Upper lobe of left lung (tissue), 6 donors: ENCODE measurements at regions not wholly inside any gene's neighbourhood (a gene's known extent, or its start where the extent isn't known, plus 50 kb on each side); places are given as distances from the start of the nearest gene placed in this dataset.

ENCODE experiments used
- ATAC-seq, 2 donors: fragments of 200-7000 bp; cut with Tn5 transposase; one replicate each; pipeline ENCODE4 v1.9.1; 2022; ENCODE audit warnings: mild to moderate bottlenecking in 2 of 2, moderate library complexity in 2 of 2; ENCODE audit not compliant: low FRiP score in 2 of 2
- DNase-seq, 2 donors: peaks; one replicate each; pipeline ENCODE4 v3.0.0-alpha.2; 2019 to 2020
- H3K27ac ChIP-seq, 4 donors: fragments of 200-600 bp; sonication (generic); one replicate each; pipeline ENCODE4 v1.5.1; 2016 to 2019
- H3K27me3 ChIP-seq, 4 donors: fragments of 200-600 bp; sonication (generic); one replicate each; pipeline ENCODE4 v1.5.1; 2017 to 2019
- H3K36me3 ChIP-seq, 4 donors: fragments of 200-600 bp; sonication (generic); one replicate each; pipeline ENCODE4 v1.5.1; 2016 to 2019
- H3K4me1 ChIP-seq, 4 donors: fragments of 200-600 bp; sonication (generic); one replicate each; pipeline ENCODE4 v1.5.1; 2018 to 2019
- H3K4me3 ChIP-seq, 4 donors: fragments of 200-600 bp; sonication (generic); one replicate each; pipeline ENCODE4 v1.5.1; 2017 to 2019; ENCODE audit warnings: mild to moderate bottlenecking in 2 of 4, moderate library complexity in 1 of 4
- H3K9me3 ChIP-seq, 4 donors: fragments of 200-600 bp; sonication (generic); one replicate each; pipeline ENCODE4 v1.5.1; 2018 to 2019
- CTCF ChIP-seq, 6 experiments: fragments of 450-650 bp in 4 of 6; fragments of 200-600 bp in 2 of 6; sonication (generic) in 2 of 6; IDR thresholded peaks; one replicate each; pipeline ENCODE4 v1.5.1; 2016 to 2019; ENCODE audit warnings: antibody characterized with exemption in 6 of 6
- EP300 ChIP-seq, 4 donors: sonication (generic); formaldehyde crosslinking; IDR thresholded peaks; one replicate each; pipeline ENCODE4 v1.5.1; 2017; ENCODE audit warnings: antibody characterized with exemption in 4 of 4, control low read depth in 2 of 4
- POLR2A ChIP-seq, 4 donors: fragments of 450-650 bp; IDR thresholded peaks; one replicate each; pipeline ENCODE4 v1.5.1; 2016 to 2017; ENCODE audit warnings: antibody characterized with exemption in 4 of 4, mild to moderate bottlenecking in 2 of 4
- POLR2AphosphoS5 ChIP-seq, 2 donors: sonication (generic); formaldehyde crosslinking; IDR thresholded peaks; one replicate each; pipeline ENCODE4 v1.5.1; 2017; ENCODE audit warnings: antibody characterized with exemption in 2 of 2
- WGBS, 2 donors: methylation state at CpG; one replicate each; pipeline ENCODE4 v1.1.5; 2017 to 2018; 5-methylcytosine and 5-hydroxymethylcytosine counted together
- donor health status: DM: no; HTN: no; CAD: no; lungs with moderate emphysema.
- donor health status: DM: no; HTN: yes; CAD: no; lungs with severe emphysema.

- DNase-seq (no peak), ATAC-seq (no peak)
- no peaks in the 10 kb centered on the region for H3K9me3 ChIP-seq
- H3K4me3 ChIP-seq, result no peak overlapping the region
- no peaks in the 10 kb centered on the region for H3K36me3 ChIP-seq
- TF ChIP-seq EP300 (IDR thresholded peaks at IDR 0.05) (no peak), CTCF (IDR thresholded peaks at IDR 0.05) (no peak), POLR2A (IDR thresholded peaks at IDR 0.05) (no peak), POLR2AphosphoS5 (IDR thresholded peaks at IDR 0.05) (no peak)
- 64 to 75% methylated on average over 7 of the region's 7 CpGs for WGBS, 2 donors
- no peak overlapping the region for H3K27ac ChIP-seq
- no peaks in the 10 kb centered on the region for H3K27me3 ChIP-seq
- peaks cover 0 to 9% (median 6%) of the 10 kb centered on the region in 4 donors for H3K4me1 ChIP-seq
Measured at GRCh38 chr2:65919550-65920188, 487.3 kb upstream of the SPRED2 start.

- H3K27me3 ChIP-seq, result no peaks in the 10 kb centered on the region
- H3K27ac ChIP-seq, result no peak overlapping the region
- H3K4me1 ChIP-seq, result peaks cover 0 to 9% (median 6%) of the 10 kb centered on the region in 4 donors
- H3K36me3 ChIP-seq, result no peaks in the 10 kb centered on the region
- H3K9me3 ChIP-seq, result no peaks in the 10 kb centered on the region
- DNase-seq, result no peak
- TF ChIP-seq EP300 (IDR thresholded peaks at IDR 0.05), result no peak
- TF ChIP-seq CTCF (IDR thresholded peaks at IDR 0.05), result peak in 1 of 6 experiments; percentile 22
- no peak overlapping the region for H3K4me3 ChIP-seq
- no peak for ATAC-seq
- 44 to 63% methylated on average over 3 of the region's 3 CpGs for WGBS, 2 donors
Measured at GRCh38 chr2:65918760-65919187, 486.4 kb upstream of the SPRED2 start.

- H3K9me3 ChIP-seq, result no peaks in the 10 kb centered on the region
- 94 to 95% methylated on average over 2 of the region's 2 CpGs for WGBS, 2 donors
- no peaks in the 10 kb centered on the region for H3K27me3 ChIP-seq
- DNase-seq, result no peak
- no peak for ATAC-seq
- H3K27ac ChIP-seq, result no peak overlapping the region
- no peak for TF ChIP-seq CTCF (IDR thresholded peaks at IDR 0.05)
- TF ChIP-seq POLR2AphosphoS5 (IDR thresholded peaks at IDR 0.05), result no peak
- TF ChIP-seq POLR2A (IDR thresholded peaks at IDR 0.05), result no peak
- no peak for TF ChIP-seq EP300 (IDR thresholded peaks at IDR 0.05)
- no peak overlapping the region for H3K4me3 ChIP-seq
- no peaks in the 10 kb centered on the region for H3K36me3 ChIP-seq
- H3K4me1 ChIP-seq, result peaks cover 0 to 9% (median 6%) of the 10 kb centered on the region in 4 donors
Measured at GRCh38 chr2:65917986-65918385, 485.6 kb upstream of the SPRED2 start.

DNA sequence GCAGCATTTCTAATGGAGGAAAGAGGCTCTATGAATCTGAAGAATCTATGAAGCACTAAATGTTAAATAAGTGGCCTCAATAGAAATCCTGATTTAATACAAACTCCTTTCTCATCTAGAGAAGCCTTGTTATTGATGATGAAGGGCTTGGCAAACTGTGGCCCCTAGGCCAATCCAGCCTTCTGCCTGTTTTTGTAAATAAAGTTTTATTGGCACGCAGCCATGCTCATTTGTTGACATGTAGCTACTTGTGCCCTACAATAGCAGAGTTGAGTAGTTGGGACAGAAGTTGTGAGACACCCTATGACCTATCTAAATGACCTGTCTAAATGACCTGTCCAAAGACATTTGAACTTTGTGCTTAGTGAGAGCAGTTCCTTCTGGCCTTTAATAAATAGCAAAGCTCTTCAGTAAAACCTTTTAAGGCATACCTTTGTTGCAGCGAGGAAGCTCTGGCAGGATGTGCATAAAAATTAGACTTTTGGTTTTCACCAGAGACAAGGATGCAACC, 484.4 kb upstream of the SPRED2 start:
- no peaks in the 10 kb centered on the region for H3K4me1 ChIP-seq
- 84 to 92% methylated on average over 2 of the region's 2 CpGs for WGBS, 2 donors
- no peak overlapping the region for H3K4me3 ChIP-seq
- ATAC-seq (no peak), DNase-seq (no peak)
- no peak overlapping the region for H3K27ac ChIP-seq
- no peaks in the 10 kb centered on the region for H3K9me3 ChIP-seq
- TF ChIP-seq POLR2A (IDR thresholded peaks at IDR 0.05) (no peak), EP300 (IDR thresholded peaks at IDR 0.05) (no peak), POLR2AphosphoS5 (IDR thresholded peaks at IDR 0.05) (no peak), CTCF (IDR thresholded peaks at IDR 0.05) (no peak)
- no peaks in the 10 kb centered on the region for H3K27me3 ChIP-seq
- no peaks in the 10 kb centered on the region for H3K36me3 ChIP-seq

DNA sequence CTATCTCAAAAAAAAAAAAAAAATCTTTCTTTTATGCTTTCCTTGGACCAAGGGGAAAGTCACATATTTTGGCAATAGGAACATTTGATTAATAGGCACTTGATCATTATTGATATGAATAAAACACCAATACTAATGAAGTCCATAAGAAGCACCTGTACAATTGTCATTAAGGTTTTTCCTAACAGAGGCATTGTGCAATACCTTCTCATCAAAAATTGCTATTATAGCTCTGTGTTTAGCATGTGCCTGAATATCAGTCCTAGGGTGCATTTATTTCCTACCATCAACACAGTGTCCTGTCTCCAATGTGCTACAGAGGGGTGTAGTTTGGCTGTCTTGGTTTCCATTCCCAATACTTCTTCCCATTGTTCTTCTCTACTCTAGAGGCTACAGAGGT, 483.8 kb upstream of the SPRED2 start:
- H3K4me1 ChIP-seq, result no peaks in the 10 kb centered on the region
- H3K36me3 ChIP-seq, result no peaks in the 10 kb centered on the region
- H3K9me3 ChIP-seq, result no peaks in the 10 kb centered on the region
- TF ChIP-seq POLR2AphosphoS5 (IDR thresholded peaks at IDR 0.05) (no peak), POLR2A (IDR thresholded peaks at IDR 0.05) (no peak)
- no peak overlapping the region for H3K27ac ChIP-seq
- no peak for ATAC-seq
- H3K4me3 ChIP-seq, result no peak overlapping the region
- DNase-seq, result no peak
- no peaks in the 10 kb centered on the region for H3K27me3 ChIP-seq
